ENCODE measurements at regions not wholly inside any gene's neighbourhood (a gene's known extent, or its start where the extent isn't known, plus 50 kb on each side); places are given as distances from the start of the nearest gene placed in this dataset.

- Mint-ChIP-seq H3K4me3 (no peak overlapping the region), H3K27me3 (ENCODE audit: low read depth) (peaks cover 9% of the 10 kb centered on the region)
- TF ChIP-seq, protein P1, sequence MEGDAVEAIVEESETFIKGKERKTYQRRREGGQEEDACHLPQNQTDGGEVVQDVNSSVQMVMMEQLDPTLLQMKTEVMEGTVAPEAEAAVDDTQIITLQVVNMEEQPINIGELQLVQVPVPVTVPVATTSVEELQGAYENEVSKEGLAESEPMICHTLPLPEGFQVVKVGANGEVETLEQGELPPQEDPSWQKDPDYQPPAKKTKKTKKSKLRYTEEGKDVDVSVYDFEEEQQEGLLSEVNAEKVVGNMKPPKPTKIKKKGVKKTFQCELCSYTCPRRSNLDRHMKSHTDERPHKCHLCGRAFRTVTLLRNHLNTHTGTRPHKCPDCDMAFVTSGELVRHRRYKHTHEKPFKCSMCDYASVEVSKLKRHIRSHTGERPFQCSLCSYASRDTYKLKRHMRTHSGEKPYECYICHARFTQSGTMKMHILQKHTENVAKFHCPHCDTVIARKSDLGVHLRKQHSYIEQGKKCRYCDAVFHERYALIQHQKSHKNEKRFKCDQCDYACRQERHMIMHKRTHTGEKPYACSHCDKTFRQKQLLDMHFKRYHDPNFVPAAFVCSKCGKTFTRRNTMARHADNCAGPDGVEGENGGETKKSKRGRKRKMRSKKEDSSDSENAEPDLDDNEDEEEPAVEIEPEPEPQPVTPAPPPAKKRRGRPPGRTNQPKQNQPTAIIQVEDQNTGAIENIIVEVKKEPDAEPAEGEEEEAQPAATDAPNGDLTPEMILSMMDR (conservative IDR thresholded peaks at IDR 0.05), result no peak
These were observed 618.9 kb downstream of the BRD1 start for GRCh38 chr22:49208768-49209252.

GRCh38 chr22:49208004-49208402 is 619.7 kb downstream of the BRD1 start:
- Mint-ChIP-seq H3K27ac (ENCODE audit: unreplicated experiment) (no peak overlapping the region), H3K4me3 (no peak overlapping the region), H3K4me1 (peaks cover 4% of the 10 kb centered on the region), H3K27me3 (ENCODE audit: low read depth) (peaks cover 9% of the 10 kb centered on the region), H3K36me3 (ENCODE audit: low read depth) (no peaks in the 10 kb centered on the region), H3K9me3 (no peaks in the 10 kb centered on the region)
- no peak for DNase-seq (ENCODE audit: low read depth, low spot score)
- TF ChIP-seq, protein P1 (conservative IDR thresholded peaks at IDR 0.05), result no peak

More at GRCh38 chr22:49208768-49209252, 618.9 kb downstream of the BRD1 start:
- H3K9me3 Mint-ChIP-seq, result no peaks in the 10 kb centered on the region
- no peak overlapping the region for H3K27ac Mint-ChIP-seq (ENCODE audit: unreplicated experiment)
- peak; percentile 30 for DNase-seq (ENCODE audit: low read depth, low spot score)
- no peaks in the 10 kb centered on the region for H3K4me1 Mint-ChIP-seq
- H3K36me3 Mint-ChIP-seq (ENCODE audit: low read depth), result no peaks in the 10 kb centered on the region

DNA sequence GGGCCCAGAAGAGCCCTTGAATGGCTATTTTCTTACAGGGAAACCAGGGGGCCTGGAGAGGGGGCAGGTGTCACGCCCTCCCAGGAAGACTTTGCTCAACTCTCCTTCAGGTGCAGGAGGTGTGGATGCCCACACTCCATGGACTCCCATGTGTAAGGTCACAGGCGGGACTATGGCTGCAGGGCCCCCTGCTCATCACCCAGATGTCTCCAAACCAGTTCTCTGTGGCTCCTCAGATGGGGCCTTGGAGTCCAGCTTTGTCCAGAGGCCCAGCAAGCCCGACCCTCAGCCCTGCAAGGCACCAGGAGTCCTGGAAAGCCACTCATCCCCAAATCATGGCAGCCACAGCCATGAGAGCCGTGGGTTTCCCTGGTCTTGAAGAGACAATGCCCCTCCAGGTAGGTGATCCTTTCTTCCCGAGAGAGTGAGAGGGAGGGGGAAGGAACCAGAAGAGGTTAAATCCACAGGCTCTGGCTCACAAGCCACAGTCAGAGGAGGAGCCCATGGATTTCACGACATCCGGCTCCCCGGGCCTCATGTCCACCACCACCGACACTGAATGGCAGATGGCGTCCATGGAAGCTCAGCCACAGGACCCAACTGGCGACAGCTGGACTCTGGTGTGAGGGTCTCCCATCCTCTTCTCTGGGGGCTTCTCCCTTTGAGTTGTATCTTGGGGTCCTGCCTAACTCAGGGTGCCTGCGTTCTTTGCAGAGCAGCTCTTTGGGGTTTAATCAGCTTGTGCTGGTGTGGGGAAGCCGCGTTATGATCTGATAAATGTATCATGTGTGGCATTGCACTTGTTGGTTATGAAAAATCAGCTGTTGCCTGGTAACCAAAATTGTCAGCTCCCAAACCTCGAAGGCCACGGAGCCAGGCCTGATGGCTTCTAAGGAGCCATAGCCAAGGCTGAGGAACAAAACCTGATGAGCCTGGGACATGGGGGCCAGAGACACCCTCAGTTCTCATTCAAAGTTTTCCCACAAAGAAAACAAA is 620.4 kb downstream of the BRD1 start:
- TF ChIP-seq, protein P1 (conservative IDR thresholded peaks at IDR 0.05), result no peak

DNA sequence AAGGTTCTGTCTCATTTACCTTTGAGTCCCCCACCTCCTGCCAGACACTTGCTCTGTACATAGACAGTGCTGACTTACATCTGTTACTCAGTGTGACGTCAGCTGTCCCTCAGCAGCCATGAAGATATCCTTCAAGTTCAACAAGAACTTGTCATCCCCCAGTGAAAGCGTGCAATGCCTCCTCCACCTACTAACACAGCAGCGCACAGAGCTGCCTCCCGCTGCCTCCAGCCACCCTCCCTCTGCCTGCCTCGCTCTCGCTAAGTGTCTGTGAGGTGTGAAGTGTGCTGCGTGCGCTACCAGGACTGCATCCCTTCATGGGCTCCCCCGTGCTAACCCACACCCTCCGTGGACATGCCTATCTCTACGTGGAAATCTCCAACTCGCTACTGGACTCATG is 621.4 kb downstream of the BRD1 start:
- Mint-ChIP-seq H3K36me3 (ENCODE audit: low read depth) (no peaks in the 10 kb centered on the region), H3K4me1 (peaks cover 4% of the 10 kb centered on the region), H3K9me3 (no peaks in the 10 kb centered on the region), H3K4me3 (no peak overlapping the region), H3K27ac (ENCODE audit: unreplicated experiment) (no peak overlapping the region), H3K27me3 (ENCODE audit: low read depth) (peaks cover 9% of the 10 kb centered on the region)
- TF ChIP-seq, protein P1 (conservative IDR thresholded peaks at IDR 0.05), result no peak
- no peak for DNase-seq (ENCODE audit: low read depth, low spot score)

More for the DNA sequence above, 620.4 kb downstream of the BRD1 start:
- Mint-ChIP-seq H3K36me3 (ENCODE audit: low read depth) (no peaks in the 10 kb centered on the region), H3K27me3 (ENCODE audit: low read depth) (peaks cover 9% of the 10 kb centered on the region), H3K4me1 (peaks cover 4% of the 10 kb centered on the region), H3K4me3 (no peak overlapping the region), H3K9me3 (no peaks in the 10 kb centered on the region), H3K27ac (ENCODE audit: unreplicated experiment) (no peak overlapping the region)
- DNase-seq (ENCODE audit: low read depth, low spot score), result no peak

- no peak for DNase-seq (ENCODE audit: low read depth, low spot score)
- TF ChIP-seq, protein P1 (conservative IDR thresholded peaks at IDR 0.05), result no peak
- no peak overlapping the region for H3K4me3 Mint-ChIP-seq
- H3K36me3 Mint-ChIP-seq (ENCODE audit: low read depth), result no peaks in the 10 kb centered on the region
- peaks cover 4% of the 10 kb centered on the region for H3K4me1 Mint-ChIP-seq
- no peaks in the 10 kb centered on the region for H3K9me3 Mint-ChIP-seq
- H3K27ac Mint-ChIP-seq (ENCODE audit: unreplicated experiment), result no peak overlapping the region
- peaks cover 13% of the 10 kb centered on the region for H3K27me3 Mint-ChIP-seq (ENCODE audit: low read depth)
These were observed 622.2 kb downstream of the BRD1 start for GRCh38 chr22:49205483-49205800.

All from neural crest cell (in vitro differentiated cells).